IMR-90 (cell line): ENCODE measurements at regions not wholly inside any gene's neighbourhood (a gene's known extent, or its start where the extent isn't known, plus 50 kb on each side); places are given as distances from the start of the nearest gene placed in this dataset.
"Not testable (repeated sequence)": the region's sequence is repeated elsewhere in the genome, so short reads cannot be mapped to it uniquely, and the experiment has no call there.

Source experiments
- ATAC-seq: fragments of 200-7000 bp; cut with Tn5 transposase; 2 replicates; pipeline ENCODE4 v1.9.1; 2020; ENCODE audit warnings: low read depth, mild to moderate bottlenecking, moderate library complexity
- BruUV-seq: library from RNA; stranded (reverse); fragments of 400-500 nt; replicated peaks from 2 replicates; lab custom pipeline; 2021; lab: Mats Ljungman, UMichigan
- CTCF ChIA-PET: fragments of 300-600 bp; formaldehyde crosslinking; extraction: SDS; loops from one replicate; lab custom pipeline; 2021; ENCODE audit warnings: antibody characterized with exemption; lab: Yijun Ruan, JAX
- POLR2A ChIA-PET: fragments of 300-600 bp; sonication (Branson Sonifier 250); formaldehyde crosslinking; loops from one replicate; lab custom pipeline; 2022; ENCODE audit warnings: antibody characterized with exemption; ENCODE audit not compliant: unreplicated experiment; lab: Charles Lee
- DNase-seq: peaks from one replicate; pipeline ENCODE4 v3.0.0; 2013
- H2AFZ ChIP-seq: replicated peaks from 2 replicates; pipeline ENCODE3; 2013; ENCODE audit warnings: low read length, mild to moderate bottlenecking; ENCODE audit not compliant: poor library complexity
- H2AK5ac ChIP-seq: 2 replicates; pipeline ENCODE4 v1.6.1; 2013; ENCODE audit warnings: low read depth, low read length, inconsistent platforms
- H2AK9ac ChIP-seq: replicated peaks from 2 replicates; pipeline ENCODE3; 2013; ENCODE audit warnings: mild to moderate bottlenecking, low read depth, low read length, moderate library complexity; ENCODE audit not compliant: poor library complexity
- H2BK120ac ChIP-seq: 2 replicates; pipeline ENCODE4 v1.6.1; 2013; ENCODE audit warnings: low read depth, low read length, inconsistent platforms
- H2BK15ac ChIP-seq: 3 replicates; pipeline ENCODE4 v1.6.1; 2013; ENCODE audit warnings: low read depth, low read length, inconsistent platforms
- H2BK20ac ChIP-seq: 2 replicates; pipeline ENCODE4 v1.6.1; 2013; ENCODE audit warnings: low read depth, mild to moderate bottlenecking, inconsistent platforms, low read length, moderate library complexity
- H2BK5ac ChIP-seq: 2 replicates; pipeline ENCODE4 v1.6.1; 2013; ENCODE audit warnings: mild to moderate bottlenecking, low read depth, low read length, inconsistent platforms; ENCODE audit not compliant: poor library complexity, severe bottlenecking
- H3K14ac ChIP-seq: replicated peaks from 2 replicates; pipeline ENCODE4 v1.6.1; 2013; ENCODE audit warnings: low read depth, low read length, inconsistent platforms
- H3K18ac ChIP-seq: 2 replicates; pipeline ENCODE4 v1.6.1; 2013; ENCODE audit warnings: low read depth, low read length, control low read depth
- H3K23ac ChIP-seq: 2 replicates; pipeline ENCODE4 v1.6.1; 2013; ENCODE audit warnings: low read depth, low read length, inconsistent platforms
- H3K27ac ChIP-seq: 2 replicates; pipeline ENCODE4 v1.5.1; 2013; ENCODE audit warnings: mild to moderate bottlenecking, control low read depth, low read length; ENCODE audit not compliant: insufficient read depth
- H3K27me3 ChIP-seq: 2 replicates; pipeline ENCODE4 v1.6.1; 2013; ENCODE audit warnings: low read length; ENCODE audit not compliant: control insufficient read depth, insufficient read depth
- H3K36me3 ChIP-seq: 2 replicates; pipeline ENCODE4 v1.6.1; 2013; ENCODE audit warnings: low read length, mixed read lengths; ENCODE audit not compliant: control insufficient read depth, insufficient read depth
- H3K4ac ChIP-seq: 2 replicates; pipeline ENCODE4 v1.6.1; 2013; ENCODE audit warnings: low read depth, low read length, inconsistent platforms
- H3K4me1 ChIP-seq: 2 replicates; pipeline ENCODE4 v1.6.1; 2013; ENCODE audit warnings: low read length, mixed read lengths; ENCODE audit not compliant: control insufficient read depth, insufficient read depth
- H3K4me2 ChIP-seq: 2 replicates; pipeline ENCODE4 v1.6.1; 2013; ENCODE audit warnings: low read depth, mild to moderate bottlenecking, control low read depth, low read length, moderate library complexity
- H3K4me3 ChIP-seq: 2 replicates; pipeline ENCODE4 v1.5.1; 2013; ENCODE audit warnings: low read depth, mild to moderate bottlenecking, control low read depth, low read length, moderate library complexity; ENCODE audit not compliant: insufficient read depth
- H3K56ac ChIP-seq: 2 replicates; pipeline ENCODE4 v1.6.1; 2013; ENCODE audit warnings: low read length, inconsistent platforms; ENCODE audit not compliant: insufficient read depth; ENCODE audit errors: extremely low read depth
- H3K79me1 ChIP-seq, 2 experiments: 2 replicates each; pipeline ENCODE4 v1.6.1; 2013; ENCODE audit warnings: low read length in 2 of 2, inconsistent platforms in 1 of 2, low read depth in 1 of 2
- H3K9ac ChIP-seq: 2 replicates; pipeline ENCODE4 v1.6.1; 2013; ENCODE audit warnings: low read depth, low read length, control low read depth
- H3K9me1 ChIP-seq: 2 replicates; pipeline ENCODE4 v1.6.1; 2013; ENCODE audit warnings: low read length, inconsistent platforms; ENCODE audit not compliant: insufficient read depth
- H3K9me3 ChIP-seq: 2 replicates; pipeline ENCODE4 v1.6.1; 2013; ENCODE audit warnings: low read length; ENCODE audit not compliant: control insufficient read depth, insufficient read depth
- H4K20me1 ChIP-seq: 2 replicates; pipeline ENCODE4 v1.6.1; 2013; ENCODE audit warnings: low read length, inconsistent platforms; ENCODE audit not compliant: insufficient read depth
- H4K5ac ChIP-seq: 2 replicates; pipeline ENCODE4 v1.6.1; 2013; ENCODE audit warnings: mild to moderate bottlenecking, low read depth, low read length, control low read depth
- H4K8ac ChIP-seq, 2 experiments: 2 replicates each; pipeline ENCODE4 v1.6.1; 2013; ENCODE audit warnings: low read depth in 2 of 2, low read length in 2 of 2, control low read depth in 1 of 2, inconsistent platforms in 1 of 2
- H4K91ac ChIP-seq: 2 replicates; pipeline ENCODE4 v1.6.1; 2013; ENCODE audit warnings: low read depth, low read length, inconsistent platforms; ENCODE audit not compliant: insufficient read depth
- CEBPB ChIP-seq: IDR thresholded peaks from 2 replicates; pipeline ENCODE4 v1.6.1; 2012; ENCODE audit warnings: low read depth, low read length, improper control_type of control experiment
- MXI1 ChIP-seq: IDR thresholded peaks from 2 replicates; pipeline ENCODE4 v1.6.1; 2012; ENCODE audit warnings: low read depth, mild to moderate bottlenecking, low read length, moderate library complexity, borderline replicate concordance
- NFE2L2 ChIP-seq: fragments of 150-350 bp; IDR thresholded peaks from 2 replicates; pipeline ENCODE4 v1.6.1; 2016; ENCODE audit warnings: low read depth, mild to moderate bottlenecking, low read length
- RCOR1 ChIP-seq: IDR thresholded peaks from 2 replicates; pipeline ENCODE4 v1.6.1; 2012; ENCODE audit warnings: mild to moderate bottlenecking, low read length, improper control_type of control experiment; ENCODE audit not compliant: insufficient replicate concordance
- RFX5 ChIP-seq: IDR thresholded peaks from 2 replicates; pipeline ENCODE4 v1.8.0; 2012; ENCODE audit warnings: low read depth, mild to moderate bottlenecking, low read length, moderate library complexity
- WGBS, 2 experiments: methylation state at CpG; one replicate each; pipeline versions ENCODE4 v1.1.5 to v1.1.7; 2013; ENCODE audit warnings: missing lambda C conversion rate in 2 of 2; ENCODE audit not compliant: insufficient read length in 1 of 2; ENCODE audit errors: extremely low coverage in 2 of 2; 5-methylcytosine and 5-hydroxymethylcytosine counted together
- dilution Hi-C: fragments of 300-500 bp; cut with HindIII; formaldehyde crosslinking; loops from one replicate; pipeline ENCODE4 v1.14.3; 2018; ENCODE audit warnings: low sequenced_read_pairs; ENCODE audit not compliant: unreplicated experiment
- in situ Hi-C: fragments of 300-500 bp; cut with MboI; formaldehyde crosslinking; loops from 3 replicates; pipeline ENCODE4 v1.14.3; 2019; ENCODE audit warnings: low sequenced_read_pairs, inconsistent platforms, mixed read lengths
- intact Hi-C: fragments of 100-400 bp; cut with micrococcal nuclease; formaldehyde crosslinking; loops from 2 replicates; pipeline ENCODE4 v1.10.0; 2022

GRCh38 chr1:221527886-221528624 is 213.8 kb downstream of the DUSP10 start:
- dilution Hi-C loops = no loop called here
- Histone ChIP-seq H3K4me1 (no peaks in the 10 kb centered on the region), H3K9ac (no peak overlapping the region), H3K4me2 (no peak overlapping the region), H3K23ac (no peak overlapping the region), H4K5ac (no peak overlapping the region), H2AK9ac (no peak overlapping the region), H2BK120ac (no peak overlapping the region), H2BK20ac (no peak overlapping the region), H3K18ac (no peak overlapping the region), H3K36me3 (no peaks in the 10 kb centered on the region), H4K20me1 (no peaks in the 10 kb centered on the region), H3K9me3 (no peaks in the 10 kb centered on the region), H3K14ac (no peak overlapping the region), H2BK5ac (no peak overlapping the region), H3K27me3 (no peaks in the 10 kb centered on the region; the same call in 1 of the 2 replicates), H2BK15ac (no peak overlapping the region), H3K27ac (no peak overlapping the region), H4K8ac (no peak overlapping the region), H4K91ac (no peak overlapping the region), H3K79me1 (no peaks in the 10 kb centered on the region), H2AK5ac (no peak overlapping the region), H3K4me3 (no peak overlapping the region), H3K56ac (no peak overlapping the region), H3K9me1 (peaks cover 3% of the 10 kb centered on the region; the same call in 1 of the 2 replicates), H2AFZ (no peak overlapping the region), H3K4ac (no peak overlapping the region)
- no peak for ATAC-seq
- POLR2A ChIA-PET = interaction anchor here (0.5 to 1.1 kb wide), 2 partner anchors 25 to 26 kb away, joined by 3 to 4 read pairs; no protein-coding TSS in a partner anchor
- TF ChIP-seq CEBPB (0 out of 2 replicates have a peak, but pooled peaks have one; percentile 21), RCOR1 (no peak), RFX5 (no peak), NFE2L2 (no peak), MXI1 (no peak)
- intact Hi-C loops = no loop called here
- 100% methylated on average over 1 of the region's 3 CpGs; no CpG with 5 or more reads in 1 of the 2 experiments for WGBS, 2 experiments
- DNase-seq = no peak
- no TSS peak for BruUV-seq
- CTCF ChIA-PET = interaction anchor here (1.4 kb wide), 1 partner anchor 16 kb away, joined by 8 read pairs; no protein-coding TSS in a partner anchor
- in situ Hi-C loops = no loop called here

GRCh38 chr1:221530159-221530558 is 211.7 kb downstream of the DUSP10 start:
- H3K14ac ChIP-seq, H2AK9ac ChIP-seq, H3K4me3 ChIP-seq, H3K4me2 ChIP-seq, H2BK20ac ChIP-seq, H3K9me1 ChIP-seq, H2BK15ac ChIP-seq, H3K9ac ChIP-seq, H4K20me1 ChIP-seq, H3K27ac ChIP-seq, H2AK5ac ChIP-seq, H3K56ac ChIP-seq, intact Hi-C loops, H3K4ac ChIP-seq, H3K27me3 ChIP-seq, H3K36me3 ChIP-seq, H3K23ac ChIP-seq, H4K91ac ChIP-seq, H4K8ac ChIP-seq, H4K5ac ChIP-seq, CTCF ChIA-PET, H3K18ac ChIP-seq, ATAC-seq, H2BK120ac ChIP-seq, dilution Hi-C loops, POLR2A ChIA-PET, in situ Hi-C loops, H3K4me1 ChIP-seq, BruUV-seq, H2BK5ac ChIP-seq, H2AFZ ChIP-seq, H3K79me1 ChIP-seq, H3K9me3 ChIP-seq, DNase-seq: not testable (repeated sequence)
- no CpG with 5 or more reads among the region's 1 CpG for WGBS, 2 experiments
